Heart left ventricle (tissue), 16 donors: ENCODE measurements at regions not wholly inside any gene's neighbourhood (a gene's known extent, or its start where the extent isn't known, plus 50 kb on each side); places are given as distances from the start of the nearest gene placed in this dataset.

Experiments
- ATAC-seq, 4 donors: fragments of 200-7000 bp; cut with Tn5 transposase; one replicate each; pipeline ENCODE4 v1.9.1; 2020 to 2022; ENCODE audit warnings: moderate library complexity in 4 of 4, mild to moderate bottlenecking in 3 of 4, moderate number of reproducible peaks in 1 of 4
- DNase-seq, 5 donors: peaks; one replicate each; pipeline ENCODE4 v3.0.0-alpha.2; 2020
- H3K27ac ChIP-seq, 12 donors: fragments of 200-600 bp; sonication (generic) in 4 of 12; one replicate each; pipeline versions ENCODE4 v1.5.0 to v1.8.0; 2016 to 2022; ENCODE audit warnings: mild to moderate bottlenecking in 2 of 12
- H3K27me3 ChIP-seq, 9 donors: fragments of 200-600 bp; sonication (generic) in 2 of 9; one replicate each; pipeline versions ENCODE4 v1.5.1 to v1.8.0; 2016 to 2022; ENCODE audit warnings: mild to moderate bottlenecking in 3 of 9
- H3K36me3 ChIP-seq, 9 donors: fragments of 200-600 bp; sonication (generic) in 2 of 9; one replicate each; pipeline versions ENCODE4 v1.5.0 to v1.8.0; 2018 to 2022; ENCODE audit warnings: mild to moderate bottlenecking in 2 of 9
- H3K4me1 ChIP-seq, 12 donors: fragments of 200-600 bp; sonication (generic) in 4 of 12; one replicate each; pipeline versions ENCODE4 v1.5.0 to v1.8.0; 2016 to 2022; ENCODE audit warnings: mild to moderate bottlenecking in 3 of 12
- H3K4me3 ChIP-seq, 12 donors: fragments of 200-600 bp; sonication (generic) in 4 of 12; one replicate each; pipeline versions ENCODE4 v1.5.0 to v1.8.0; 2017 to 2022; ENCODE audit warnings: mild to moderate bottlenecking in 9 of 12, moderate library complexity in 4 of 12
- H3K9me3 ChIP-seq, 12 donors: fragments of 200-600 bp; sonication (generic) in 4 of 12; one replicate each; pipeline versions ENCODE4 v1.5.0 to v1.8.0; 2016 to 2022; ENCODE audit warnings: mild to moderate bottlenecking in 1 of 12
- POLR2A ChIP-seq, 2 donors: fragments of 450-650 bp; IDR thresholded peaks; one replicate each; pipeline ENCODE4 v1.6.1; 2017; ENCODE audit warnings: antibody characterized with exemption in 2 of 2, mild to moderate bottlenecking in 2 of 2, moderate library complexity in 2 of 2
- WGBS, 4 donors: extraction: QIAGEN DNeasy Blood & Tissue Kit in 2 of 4; methylation state at CpG; one replicate each; pipeline versions ENCODE4 v1.1.5 to v1.1.7; 2013 to 2018; 5-methylcytosine and 5-hydroxymethylcytosine counted together
- intact Hi-C, 10 donors: fragments of 100-400 bp; cut with DNase I; formaldehyde crosslinking; loops; one replicate each; pipeline versions ENCODE4 v1.11.1 to v1.14.2; 2022
- TF ChIP-seq, protein P1 (sequence below), 12 donors: fragments of 200-600 bp; sonication (generic) in 4 of 12; IDR thresholded peaks; one replicate each; pipeline versions ENCODE4 v1.5.0 to v1.8.0; 2018 to 2022; ENCODE audit warnings: antibody characterized with exemption in 12 of 12, mild to moderate bottlenecking in 5 of 12
- donor health status: ischemic (EF 13 %, LVEDD 7.1; RV severe dilation, severe dysfunction).
- donor health status: healthy with polysubstance abuse.
- donor health status: DM: no; HTN: yes; CAD: no.
- donor health status: DM: no; HTN: no; CAD: no.
- donor health status: ischemic (EF 25% LVEDD 6.9; RV normal size, moderate dysfunction).
- donor health status: ischemic (EF 25% LVEDD 5.7; RV mildly dilated, moderate dysfunction).
- donor health status: healthy.
- donor health status: DM: yes; HTN: yes; CAD: no.
- donor health status: ischemic (EF 35%, LVEDD 5.7; RV mildly dilated, moderate dysfunction).
- donor health status: nonischemic (EF 11% LVEDD 7.7; RV severe dilation, severe dysfunction).
- donor health status: DM: yes; HTN: yes; CAD: no.
- donor health status: PGD.
- donor health status: ischemic (EF 29% LVEDD 5.4; RV normal size, mild dysfunction).
- donor health status: nonischemic (EF 23%, LVEDD 6.1; RV moderate dilation, normal function).

DNA sequence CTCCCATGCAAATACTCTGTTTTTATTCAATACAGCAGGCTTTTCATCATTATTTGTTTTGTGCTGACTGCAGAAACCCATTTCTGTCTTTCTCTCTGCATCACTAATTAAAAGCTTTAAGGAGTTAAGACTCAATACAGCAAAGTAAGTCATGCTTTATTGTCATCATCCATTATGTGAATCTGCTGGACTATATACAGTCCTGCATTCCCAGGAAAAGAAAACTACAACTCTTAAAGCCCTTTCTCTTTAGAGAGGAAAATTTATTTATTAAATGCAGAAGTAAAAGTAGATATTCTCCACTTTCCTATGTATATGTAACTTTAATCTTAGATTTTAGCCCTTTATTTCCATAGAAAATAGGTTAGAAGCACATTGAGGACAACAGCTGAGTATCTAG lies 706.6 kb upstream of the RGMB start:
- ATAC-seq, result no peak
- intact Hi-C loops, result no loop called here
- no peaks in the 10 kb centered on the region for H3K4me1 ChIP-seq
- H3K27me3 ChIP-seq, result no peaks in the 10 kb centered on the region
- H3K9me3 ChIP-seq, result no peaks in the 10 kb centered on the region
- H3K4me3 ChIP-seq, result no peak overlapping the region
- no peak for DNase-seq
- H3K27ac ChIP-seq, result no peak overlapping the region
- no peak for TF ChIP-seq POLR2A (IDR thresholded peaks at IDR 0.05)
- TF ChIP-seq, protein P1, sequence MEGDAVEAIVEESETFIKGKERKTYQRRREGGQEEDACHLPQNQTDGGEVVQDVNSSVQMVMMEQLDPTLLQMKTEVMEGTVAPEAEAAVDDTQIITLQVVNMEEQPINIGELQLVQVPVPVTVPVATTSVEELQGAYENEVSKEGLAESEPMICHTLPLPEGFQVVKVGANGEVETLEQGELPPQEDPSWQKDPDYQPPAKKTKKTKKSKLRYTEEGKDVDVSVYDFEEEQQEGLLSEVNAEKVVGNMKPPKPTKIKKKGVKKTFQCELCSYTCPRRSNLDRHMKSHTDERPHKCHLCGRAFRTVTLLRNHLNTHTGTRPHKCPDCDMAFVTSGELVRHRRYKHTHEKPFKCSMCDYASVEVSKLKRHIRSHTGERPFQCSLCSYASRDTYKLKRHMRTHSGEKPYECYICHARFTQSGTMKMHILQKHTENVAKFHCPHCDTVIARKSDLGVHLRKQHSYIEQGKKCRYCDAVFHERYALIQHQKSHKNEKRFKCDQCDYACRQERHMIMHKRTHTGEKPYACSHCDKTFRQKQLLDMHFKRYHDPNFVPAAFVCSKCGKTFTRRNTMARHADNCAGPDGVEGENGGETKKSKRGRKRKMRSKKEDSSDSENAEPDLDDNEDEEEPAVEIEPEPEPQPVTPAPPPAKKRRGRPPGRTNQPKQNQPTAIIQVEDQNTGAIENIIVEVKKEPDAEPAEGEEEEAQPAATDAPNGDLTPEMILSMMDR (IDR thresholded peaks at IDR 0.05), result no peak
- H3K36me3 ChIP-seq, result no peaks in the 10 kb centered on the region

DNA sequence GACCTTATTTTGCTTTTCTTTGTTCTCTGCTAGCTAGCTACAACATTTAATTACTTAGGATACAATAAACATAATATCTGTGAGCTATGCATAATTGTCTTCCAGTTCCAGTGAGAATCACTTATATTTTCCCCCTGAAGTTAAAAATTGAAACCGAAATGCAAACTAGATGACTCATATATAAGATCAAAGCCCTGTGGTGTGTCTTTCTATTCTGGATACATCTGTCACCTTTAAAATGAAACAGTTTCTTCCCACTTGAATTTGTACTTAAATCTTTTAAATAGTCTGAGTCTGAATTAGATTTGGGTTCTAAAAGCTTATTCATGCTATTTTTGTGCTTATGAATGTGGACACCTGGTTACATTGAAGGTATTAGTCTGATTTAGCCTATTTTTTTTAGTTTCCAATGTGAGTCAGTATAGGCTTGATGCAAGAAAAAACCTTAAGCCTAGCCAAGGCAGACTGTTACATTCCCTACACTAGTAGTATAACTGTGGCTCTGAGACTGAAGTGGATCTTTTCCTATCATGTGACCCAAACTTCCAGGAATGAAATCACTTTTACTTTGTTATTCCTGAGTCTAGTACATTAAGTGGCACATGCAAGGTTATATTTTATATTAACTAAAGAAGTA lies 703.5 kb upstream of the RGMB start:
- no peaks in the 10 kb centered on the region for H3K9me3 ChIP-seq
- no peaks in the 10 kb centered on the region for H3K4me1 ChIP-seq
- TF ChIP-seq POLR2A (IDR thresholded peaks at IDR 0.05), result no peak
- TF ChIP-seq, protein P1 (IDR thresholded peaks at IDR 0.05), result no peak
- H3K27me3 ChIP-seq, result no peaks in the 10 kb centered on the region
- no peaks in the 10 kb centered on the region for H3K36me3 ChIP-seq
- WGBS, 4 donors, result 34 to 91% (median 85%) methylated on average over 1 of the region's 1 CpG
- H3K27ac ChIP-seq, result no peak overlapping the region
- ATAC-seq (no peak), DNase-seq (no peak)
- intact Hi-C loops, result no loop called here
- H3K4me3 ChIP-seq, result no peak overlapping the region

DNA sequence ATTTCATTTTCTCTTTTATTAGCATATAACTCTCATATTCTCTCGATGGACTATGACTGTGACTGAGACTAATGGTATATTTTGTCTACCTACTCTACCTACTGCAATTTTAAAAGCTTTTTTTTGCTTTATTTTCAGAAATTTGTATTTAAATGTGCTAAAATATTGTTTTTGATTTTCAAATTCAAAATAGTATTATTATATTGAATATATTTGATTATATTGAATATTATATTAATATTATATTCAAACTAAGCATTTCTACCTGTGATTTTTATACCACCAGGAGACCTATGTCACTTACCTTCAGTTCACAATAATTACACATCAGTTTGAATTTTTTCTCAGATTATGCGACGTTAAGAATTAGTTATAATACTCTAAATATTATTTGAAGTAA lies 700.5 kb upstream of the RGMB start:
- intact Hi-C loops, result no loop called here
- ATAC-seq, result no peak
- no peaks in the 10 kb centered on the region for H3K9me3 ChIP-seq

DNA sequence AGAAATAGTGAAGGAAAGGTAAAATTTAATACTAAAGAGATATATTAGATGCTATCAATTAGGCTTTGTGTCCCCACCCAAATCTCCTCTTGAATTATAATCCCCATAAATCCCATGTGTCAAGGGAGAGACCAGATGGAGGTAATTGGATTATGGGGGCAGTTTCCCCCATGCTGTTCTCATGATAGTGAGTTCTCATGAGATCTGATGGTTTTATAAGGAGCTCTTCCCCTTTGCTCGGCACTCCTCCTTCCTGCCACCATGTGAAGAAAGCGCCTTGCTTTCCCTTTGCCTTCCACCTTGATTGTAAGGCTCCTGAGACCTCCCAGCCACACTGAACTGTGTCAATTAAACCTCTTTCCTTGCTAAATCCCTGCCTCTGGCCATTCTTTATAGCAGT lies 697.0 kb upstream of the RGMB start:
- Histone ChIP-seq H3K4me1 (no peaks in the 10 kb centered on the region), H3K9me3 (no peaks in the 10 kb centered on the region), H3K36me3 (no peaks in the 10 kb centered on the region), H3K27ac (no peak overlapping the region), H3K4me3 (no peak overlapping the region), H3K27me3 (no peaks in the 10 kb centered on the region)
- ATAC-seq (no peak), DNase-seq (no peak)
- intact Hi-C loops, result no loop called here
- no peak for TF ChIP-seq POLR2A (IDR thresholded peaks at IDR 0.05)
- TF ChIP-seq, protein P1 (IDR thresholded peaks at IDR 0.05), result no peak
- WGBS, 4 donors, result 36 to 84% (median 59%) methylated on average over 2 of the region's 2 CpGs

More for the DNA sequence above, 700.5 kb upstream of the RGMB start:
- no peaks in the 10 kb centered on the region for H3K27me3 ChIP-seq
- no peak overlapping the region for H3K4me3 ChIP-seq
- H3K27ac ChIP-seq, result no peak overlapping the region
- no peaks in the 10 kb centered on the region for H3K36me3 ChIP-seq
- TF ChIP-seq, protein P1 (IDR thresholded peaks at IDR 0.05), result no peak
- no peak for TF ChIP-seq POLR2A (IDR thresholded peaks at IDR 0.05)
- 84 to 89% (median 86%) methylated on average over 3 of the region's 3 CpGs for WGBS, 4 donors
- no peaks in the 10 kb centered on the region for H3K4me1 ChIP-seq
- no peak for DNase-seq
